HG02970 (cell line): ENCODE measurements at regions not wholly inside any gene's neighbourhood (a gene's known extent, or its start where the extent isn't known, plus 50 kb on each side); places are given as distances from the start of the nearest gene placed in this dataset.
"Not testable (repeated sequence)": the region's sequence is repeated elsewhere in the genome, so short reads cannot be mapped to it uniquely, and the experiment has no call there.

Experiments
- ATAC-seq: cut with Tn5 transposase; IDR thresholded peaks from one replicate; pipeline ENCODE4 v1.9.1; 2021; ENCODE audit warnings: mild to moderate bottlenecking, moderate library complexity, moderate number of reproducible peaks; ENCODE audit not compliant: unreplicated experiment, low FRiP score

- ATAC-seq = no peak
Observed at GRCh38 chr5:135163391-135163790, 129.4 kb upstream of the PITX1 start.

GRCh38 chr5:135162661-135163265 is 128.7 kb upstream of the PITX1 start:
- no peak for ATAC-seq

- ATAC-seq = no peak
Observed at GRCh38 chr5:135161221-135161620, 127.2 kb upstream of the PITX1 start.

GRCh38 chr5:135160036-135160675 is 126.1 kb upstream of the PITX1 start:
- no peak for ATAC-seq

- no peak for ATAC-seq
Observed at GRCh38 chr5:135159626-135160025, 125.6 kb upstream of the PITX1 start.

GRCh38 chr5:135158982-135159381 is 125.0 kb upstream of the PITX1 start:
- ATAC-seq = no peak

- no peak for ATAC-seq
Observed at GRCh38 chr5:135158314-135158697, 124.3 kb upstream of the PITX1 start.

GRCh38 chr5:135157421-135158313 is 123.6 kb upstream of the PITX1 start:
- ATAC-seq = no peak

GRCh38 chr5:135156715-135157404 is 122.8 kb upstream of the PITX1 start:
- no peak for ATAC-seq

GRCh38 chr5:135156337-135156714 is 122.3 kb upstream of the PITX1 start:
- ATAC-seq = no peak

GRCh38 chr5:135155616-135156214 is 121.7 kb upstream of the PITX1 start:
- no peak for ATAC-seq

GRCh38 chr5:135154961-135155360 is 120.9 kb upstream of the PITX1 start:
- ATAC-seq = no peak

GRCh38 chr5:135154197-135154596 is 120.2 kb upstream of the PITX1 start:
- no peak for ATAC-seq

- ATAC-seq = no peak
Observed at GRCh38 chr5:135153661-135154060, 119.6 kb upstream of the PITX1 start.

- no peak for ATAC-seq
Observed at GRCh38 chr5:135153259-135153658, 119.2 kb upstream of the PITX1 start.

GRCh38 chr5:135151660-135152059 is 117.6 kb upstream of the PITX1 start:
- ATAC-seq = not testable (repeated sequence)

GRCh38 chr5:135151256-135151655 is 117.2 kb upstream of the PITX1 start:
- no peak for ATAC-seq

GRCh38 chr5:135150767-135151166 is 116.7 kb upstream of the PITX1 start:
- no peak for ATAC-seq

GRCh38 chr5:135149956-135150723 is 116.1 kb upstream of the PITX1 start:
- ATAC-seq = no peak
